T-helper 9 cell (primary cell): ENCODE measurements at regions not wholly inside any gene's neighbourhood (a gene's known extent, or its start where the extent isn't known, plus 50 kb on each side); places are given as distances from the start of the nearest gene placed in this dataset.
"Not testable (repeated sequence)": the region's sequence is repeated elsewhere in the genome, so short reads cannot be mapped to it uniquely, and the experiment has no call there.

Experiments
- DNase-seq: peaks from one replicate; pipeline ENCODE4 v3.0.0-alpha.2; 2020

GRCh38 chr7:65749518-65749917, 123.4 kb upstream of the VKORC1L1 start:
- DNase-seq, result no peak

GRCh38 chr7:65750511-65751344, 122.1 kb upstream of the VKORC1L1 start:
- peak; percentile 82 for DNase-seq

- DNase-seq, result not testable (repeated sequence)
Measured at GRCh38 chr7:65754070-65754469, 118.8 kb upstream of the VKORC1L1 start.

- DNase-seq, result not testable (repeated sequence)
Measured at GRCh38 chr7:65758991-65759390, 113.9 kb upstream of the VKORC1L1 start.

GRCh38 chr7:65762712-65763111, 110.2 kb upstream of the VKORC1L1 start:
- not testable (repeated sequence) for DNase-seq

GRCh38 chr7:65763114-65763513, 109.8 kb upstream of the VKORC1L1 start:
- not testable (repeated sequence) for DNase-seq

- DNase-seq, result peak; percentile 87
Measured at GRCh38 chr7:65770473-65771225, 102.2 kb upstream of the VKORC1L1 start.

- not testable (repeated sequence) for DNase-seq
Measured at GRCh38 chr7:65771226-65771569, 101.7 kb upstream of the VKORC1L1 start.

GRCh38 chr7:65776677-65777076, 96.2 kb upstream of the VKORC1L1 start:
- DNase-seq, result not testable (repeated sequence)

GRCh38 chr7:65789943-65790342, 82.9 kb upstream of the VKORC1L1 start:
- not testable (repeated sequence) for DNase-seq

- not testable (repeated sequence) for DNase-seq
Measured at GRCh38 chr7:65791788-65792187, 81.1 kb upstream of the VKORC1L1 start.

- not testable (repeated sequence) for DNase-seq
Measured at GRCh38 chr7:65792726-65793125, 80.1 kb upstream of the VKORC1L1 start.

GRCh38 chr7:65794671-65795391, 78.0 kb upstream of the VKORC1L1 start:
- DNase-seq, result not testable (repeated sequence)

GRCh38 chr7:65795392-65795716, 77.5 kb upstream of the VKORC1L1 start:
- not testable (repeated sequence) for DNase-seq

- DNase-seq, result no peak
Measured at GRCh38 chr7:65796205-65796604, 76.7 kb upstream of the VKORC1L1 start.

GRCh38 chr7:65797086-65797485, 75.8 kb upstream of the VKORC1L1 start:
- not testable (repeated sequence) for DNase-seq

GRCh38 chr7:65797566-65797965, 75.3 kb upstream of the VKORC1L1 start:
- DNase-seq, result not testable (repeated sequence)

GRCh38 chr7:65798111-65799075, 74.5 kb upstream of the VKORC1L1 start:
- no peak for DNase-seq

- DNase-seq, result not testable (repeated sequence)
Measured at GRCh38 chr7:65800191-65800590, 72.7 kb upstream of the VKORC1L1 start.

- DNase-seq, result no peak
Measured at GRCh38 chr7:65800890-65801341, 72.0 kb upstream of the VKORC1L1 start.

GRCh38 chr7:65804887-65805286, 68.0 kb upstream of the VKORC1L1 start:
- no peak for DNase-seq

GRCh38 chr7:65807067-65807466, 65.8 kb upstream of the VKORC1L1 start:
- not testable (repeated sequence) for DNase-seq
